22Rv1 (cell line): ENCODE measurements at regions not wholly inside any gene's neighbourhood (a gene's known extent, or its start where the extent isn't known, plus 50 kb on each side); places are given as distances from the start of the nearest gene placed in this dataset.

Source experiments
- ZFX ChIP-seq: fragments of 450-650 bp; IDR thresholded peaks from 2 replicates; pipeline ENCODE4 v1.6.1; 2017; ENCODE audit warnings: antibody characterized with exemption, borderline replicate concordance
- TF ChIP-seq, protein P1 (sequence below): fragments of 450-650 bp; IDR thresholded peaks from 2 replicates; pipeline ENCODE4 v1.5.1; 2017; ENCODE audit warnings: mild to moderate bottlenecking

DNA sequence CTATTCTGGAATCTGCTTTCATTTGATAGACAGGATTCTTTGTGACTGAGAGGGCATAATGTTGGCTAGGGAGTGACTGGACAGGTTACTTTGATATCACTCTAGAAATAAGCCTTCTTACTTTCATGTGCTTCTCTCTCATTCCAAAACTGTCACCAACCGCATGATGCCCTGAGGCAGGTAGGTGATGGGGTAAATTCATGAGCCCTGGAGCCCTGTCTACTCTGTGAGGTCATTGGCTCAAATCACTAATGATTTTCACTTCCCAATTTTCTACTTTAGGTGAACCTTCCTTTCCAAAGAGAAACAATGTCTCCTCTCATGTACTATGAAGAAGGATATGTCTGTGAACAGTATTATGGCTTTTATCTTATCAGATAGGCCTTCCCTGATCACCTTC, 596.7 kb downstream of the TUSC7 start:
- TF ChIP-seq, protein P1, sequence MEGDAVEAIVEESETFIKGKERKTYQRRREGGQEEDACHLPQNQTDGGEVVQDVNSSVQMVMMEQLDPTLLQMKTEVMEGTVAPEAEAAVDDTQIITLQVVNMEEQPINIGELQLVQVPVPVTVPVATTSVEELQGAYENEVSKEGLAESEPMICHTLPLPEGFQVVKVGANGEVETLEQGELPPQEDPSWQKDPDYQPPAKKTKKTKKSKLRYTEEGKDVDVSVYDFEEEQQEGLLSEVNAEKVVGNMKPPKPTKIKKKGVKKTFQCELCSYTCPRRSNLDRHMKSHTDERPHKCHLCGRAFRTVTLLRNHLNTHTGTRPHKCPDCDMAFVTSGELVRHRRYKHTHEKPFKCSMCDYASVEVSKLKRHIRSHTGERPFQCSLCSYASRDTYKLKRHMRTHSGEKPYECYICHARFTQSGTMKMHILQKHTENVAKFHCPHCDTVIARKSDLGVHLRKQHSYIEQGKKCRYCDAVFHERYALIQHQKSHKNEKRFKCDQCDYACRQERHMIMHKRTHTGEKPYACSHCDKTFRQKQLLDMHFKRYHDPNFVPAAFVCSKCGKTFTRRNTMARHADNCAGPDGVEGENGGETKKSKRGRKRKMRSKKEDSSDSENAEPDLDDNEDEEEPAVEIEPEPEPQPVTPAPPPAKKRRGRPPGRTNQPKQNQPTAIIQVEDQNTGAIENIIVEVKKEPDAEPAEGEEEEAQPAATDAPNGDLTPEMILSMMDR = no peak
- no peak for TF ChIP-seq ZFX
